H1 (cell line): ENCODE measurements at regions not wholly inside any gene's neighbourhood (a gene's known extent, or its start where the extent isn't known, plus 50 kb on each side); places are given as distances from the start of the nearest gene placed in this dataset.

ENCODE experiments used
- FOSL1 ChIP-seq: IDR thresholded peaks from 2 replicates; pipeline ENCODE4 v1.6.1; 2011; ENCODE audit warnings: mild to moderate bottlenecking, low read depth, low read length, moderate library complexity; ENCODE audit not compliant: insufficient read depth
- JUND ChIP-seq: IDR thresholded peaks from 2 replicates; pipeline ENCODE4 v1.6.1; 2011; ENCODE audit warnings: mild to moderate bottlenecking, improper control_type of control experiment, low read length
- POLR2A ChIP-seq, 2 experiments: IDR thresholded peaks; 1 replicate in 1 of 2; 2 replicates in 1 of 2; pipeline ENCODE4 v1.6.1; 2011; ENCODE audit warnings: low read depth in 2 of 2, low read length in 2 of 2, mild to moderate bottlenecking in 2 of 2; ENCODE audit errors: control extremely low read depth in 1 of 2

- no peak for TF ChIP-seq FOSL1
- no peak for TF ChIP-seq JUND
- TF ChIP-seq POLR2A (IDR thresholded peaks at IDR 0.05; ENCODE audit: control extremely low read depth in 1 of 2, low read depth in 2 of 2, low read length in 2 of 2): no peak
Measured at GRCh38 chr1:185478877-185479276, 161.8 kb upstream of the IVNS1ABP start (continued).
